Activated CD4-positive, alpha-beta T cell treated with anti-CD3 and anti-CD28 coated beads, Interleukin-10, Interleukin-2, amounts not matched to agents 100 ng/mL and 50 ng/mL, durations not matched to agents 16 hours and 8 hours (primary cell): ENCODE measurements at regions not wholly inside any gene's neighbourhood (a gene's known extent, or its start where the extent isn't known, plus 50 kb on each side); places are given as distances from the start of the nearest gene placed in this dataset.
"Not testable (repeated sequence)": the region's sequence is repeated elsewhere in the genome, so short reads cannot be mapped to it uniquely, and the experiment has no call there.

Experiments used
- DNase-seq: peaks from one replicate; pipeline ENCODE4 v3.0.0-alpha.2; 2020

GRCh38 chr4:97300561-97300960 is 842.7 kb downstream of the STPG2 start:
- DNase-seq, result no peak

GRCh38 chr4:97305351-97305750 is 837.9 kb downstream of the STPG2 start:
- no peak for DNase-seq

- DNase-seq, result no peak
These were observed 834.2 kb downstream of the STPG2 start for GRCh38 chr4:97309121-97309520.

GRCh38 chr4:97317201-97317600 is 826.1 kb downstream of the STPG2 start:
- no peak for DNase-seq

- no peak for DNase-seq
These were observed 825.6 kb downstream of the STPG2 start for GRCh38 chr4:97317671-97318070.

GRCh38 chr4:97325751-97326150 is 817.5 kb downstream of the STPG2 start:
- not testable (repeated sequence) for DNase-seq

GRCh38 chr4:97330917-97331316 is 812.4 kb downstream of the STPG2 start:
- no peak for DNase-seq

GRCh38 chr4:97334348-97334747 is 808.9 kb downstream of the STPG2 start:
- DNase-seq, result no peak

- no peak for DNase-seq
These were observed 793.6 kb downstream of the STPG2 start for GRCh38 chr4:97349468-97350186.

- DNase-seq, result no peak
These were observed 789.4 kb downstream of the STPG2 start for GRCh38 chr4:97353876-97354275.

GRCh38 chr4:97359826-97360225 is 783.5 kb downstream of the STPG2 start:
- no peak for DNase-seq

- DNase-seq, result no peak
These were observed 782.5 kb downstream of the STPG2 start for GRCh38 chr4:97360733-97361132.

- no peak for DNase-seq
These were observed 775.4 kb downstream of the STPG2 start for GRCh38 chr4:97367878-97368277.

- DNase-seq, result no peak
These were observed 772.7 kb downstream of the STPG2 start for GRCh38 chr4:97370568-97370967.

- DNase-seq, result no peak
These were observed 768.8 kb downstream of the STPG2 start for GRCh38 chr4:97374526-97374925.

- DNase-seq, result no peak
These were observed 756.3 kb downstream of the STPG2 start for GRCh38 chr4:97386969-97387368.

GRCh38 chr4:97394653-97395052 is 748.6 kb downstream of the STPG2 start:
- DNase-seq, result no peak

GRCh38 chr4:97396097-97396496 is 747.2 kb downstream of the STPG2 start:
- no peak for DNase-seq

GRCh38 chr4:97396605-97397004 is 746.7 kb downstream of the STPG2 start:
- no peak for DNase-seq

- no peak for DNase-seq
These were observed 738.3 kb downstream of the STPG2 start for GRCh38 chr4:97404876-97405523.

GRCh38 chr4:97411356-97411755 is 731.9 kb downstream of the STPG2 start:
- DNase-seq, result no peak

GRCh38 chr4:97412331-97412730 is 730.9 kb downstream of the STPG2 start:
- no peak for DNase-seq

- no peak for DNase-seq
These were observed 729.1 kb downstream of the STPG2 start for GRCh38 chr4:97414161-97414560.

- DNase-seq, result no peak
These were observed 710.7 kb downstream of the STPG2 start for GRCh38 chr4:97432551-97432950.
